ENCODE measurements at regions not wholly inside any gene's neighbourhood (a gene's known extent, or its start where the extent isn't known, plus 50 kb on each side); places are given as distances from the start of the nearest gene placed in this dataset.
A peak's percentile ranks its signal among the peaks of the same experiment; 100 is the strongest.
"Not testable (repeated sequence)": the region's sequence is repeated elsewhere in the genome, so short reads cannot be mapped to it uniquely, and the experiment has no call there.

- not testable (repeated sequence) for H3K27ac Mint-ChIP-seq; H3K27me3 Mint-ChIP-seq; H3K27me3 ChIP-seq (ENCODE audit: control insufficient read depth, insufficient read depth, low read length); H3K9me3 Mint-ChIP-seq; H3K36me3 ChIP-seq (ENCODE audit: control insufficient read depth, insufficient read depth, low read length); ATAC-seq (ENCODE audit: low read depth in 2 of 2); H3K36me3 Mint-ChIP-seq; H3K4me1 ChIP-seq (ENCODE audit: control insufficient read depth, insufficient read depth, low read length, poor library complexity, severe bottlenecking); DNase-seq; H3K4me3 Mint-ChIP-seq; H3K4me1 Mint-ChIP-seq; H3K9me3 ChIP-seq (ENCODE audit: control insufficient read depth in 2 of 2, low read length in 2 of 2); H3K27ac ChIP-seq (ENCODE audit: insufficient read depth, low read length, poor library complexity, severe bottlenecking); H3K4me3 ChIP-seq (ENCODE audit: low read depth, low read length)
These were observed 80.5 kb upstream of the ADORA2B start for GRCh38 chr17:15864472-15864871.

DNA sequence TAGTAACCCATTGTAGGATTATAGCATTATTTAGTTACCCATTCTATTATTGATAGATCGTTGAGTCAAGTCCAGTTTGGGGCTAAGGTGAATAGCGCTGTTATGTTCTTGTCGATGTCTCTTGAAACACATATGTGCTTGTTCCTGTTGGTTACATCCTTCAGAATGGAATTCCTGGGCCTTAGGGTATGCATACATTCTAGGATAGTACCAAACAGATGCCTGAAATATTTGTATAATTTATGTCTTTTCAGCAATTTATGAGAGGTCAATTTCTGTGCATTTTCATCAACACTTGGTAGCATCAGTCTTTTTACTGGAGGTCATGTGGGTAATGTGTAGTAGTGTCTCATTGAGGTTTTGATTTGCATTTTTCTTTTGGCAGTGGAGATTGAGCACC lies 78.9 kb upstream of the ADORA2B start:
- H3K4me1 Mint-ChIP-seq; H3K4me3 Mint-ChIP-seq; H3K9me3 Mint-ChIP-seq; H3K27ac ChIP-seq (ENCODE audit: insufficient read depth, low read length, poor library complexity, severe bottlenecking); H3K9me3 ChIP-seq (ENCODE audit: control insufficient read depth in 2 of 2, low read length in 2 of 2); H3K27me3 ChIP-seq (ENCODE audit: control insufficient read depth, insufficient read depth, low read length); H3K27ac Mint-ChIP-seq; H3K4me3 ChIP-seq (ENCODE audit: low read depth, low read length); H3K36me3 Mint-ChIP-seq; H3K36me3 ChIP-seq (ENCODE audit: control insufficient read depth, insufficient read depth, low read length); ATAC-seq (ENCODE audit: low read depth in 2 of 2); DNase-seq; H3K4me1 ChIP-seq (ENCODE audit: control insufficient read depth, insufficient read depth, low read length, poor library complexity, severe bottlenecking): not testable (repeated sequence)
- H3K27me3 Mint-ChIP-seq: peaks cover 11% of the 10 kb centered on the region

GRCh38 chr17:15867331-15867730 lies 77.6 kb upstream of the ADORA2B start:
- not testable (repeated sequence) for ATAC-seq (ENCODE audit: low read depth in 2 of 2); H3K4me3 ChIP-seq (ENCODE audit: low read depth, low read length); H3K9me3 ChIP-seq (ENCODE audit: control insufficient read depth in 2 of 2, low read length in 2 of 2); H3K4me1 Mint-ChIP-seq; H3K36me3 Mint-ChIP-seq; H3K36me3 ChIP-seq (ENCODE audit: control insufficient read depth, insufficient read depth, low read length); H3K9me3 Mint-ChIP-seq; H3K27me3 ChIP-seq (ENCODE audit: control insufficient read depth, insufficient read depth, low read length); H3K27ac Mint-ChIP-seq; H3K4me1 ChIP-seq (ENCODE audit: control insufficient read depth, insufficient read depth, low read length, poor library complexity, severe bottlenecking); H3K27ac ChIP-seq (ENCODE audit: insufficient read depth, low read length, poor library complexity, severe bottlenecking); H3K27me3 Mint-ChIP-seq; H3K4me3 Mint-ChIP-seq; DNase-seq

- not testable (repeated sequence) for H3K27ac ChIP-seq (ENCODE audit: insufficient read depth, low read length, poor library complexity, severe bottlenecking); DNase-seq; H3K27me3 ChIP-seq (ENCODE audit: control insufficient read depth, insufficient read depth, low read length); H3K4me3 Mint-ChIP-seq; H3K27ac Mint-ChIP-seq; H3K4me1 Mint-ChIP-seq; H3K9me3 ChIP-seq (ENCODE audit: control insufficient read depth in 2 of 2, low read length in 2 of 2); H3K36me3 ChIP-seq (ENCODE audit: control insufficient read depth, insufficient read depth, low read length); H3K4me3 ChIP-seq (ENCODE audit: low read depth, low read length); H3K36me3 Mint-ChIP-seq; H3K9me3 Mint-ChIP-seq; H3K27me3 Mint-ChIP-seq; ATAC-seq (ENCODE audit: low read depth in 2 of 2); H3K4me1 ChIP-seq (ENCODE audit: control insufficient read depth, insufficient read depth, low read length, poor library complexity, severe bottlenecking)
These were observed 75.1 kb upstream of the ADORA2B start for GRCh38 chr17:15869868-15870267.

DNA sequence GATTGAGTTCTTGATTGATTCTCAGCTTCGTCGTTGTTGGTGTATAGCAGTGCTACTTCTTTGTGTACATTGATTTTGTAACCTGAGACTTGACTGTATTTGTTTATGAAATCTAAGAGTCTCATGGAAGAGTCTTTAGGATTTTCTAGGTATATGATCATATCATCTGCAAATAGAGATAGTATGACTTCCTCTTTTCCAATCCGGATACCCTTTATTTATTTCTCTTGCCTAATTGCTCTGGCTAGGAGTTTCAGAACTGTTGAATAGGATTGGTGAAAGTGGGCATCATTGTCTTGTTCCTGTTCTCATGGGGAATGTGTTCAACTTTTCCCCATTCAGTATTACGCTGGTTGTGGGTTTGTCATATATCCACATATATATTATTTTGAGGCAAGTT lies 72.3 kb upstream of the ADORA2B start:
- not testable (repeated sequence) for H3K4me1 ChIP-seq (ENCODE audit: control insufficient read depth, insufficient read depth, low read length, poor library complexity, severe bottlenecking); H3K4me3 Mint-ChIP-seq; H3K36me3 ChIP-seq (ENCODE audit: control insufficient read depth, insufficient read depth, low read length); H3K36me3 Mint-ChIP-seq; ATAC-seq (ENCODE audit: low read depth in 2 of 2); H3K27ac ChIP-seq (ENCODE audit: insufficient read depth, low read length, poor library complexity, severe bottlenecking); H3K4me1 Mint-ChIP-seq; H3K9me3 ChIP-seq (ENCODE audit: control insufficient read depth in 2 of 2, low read length in 2 of 2); H3K27ac Mint-ChIP-seq; H3K4me3 ChIP-seq (ENCODE audit: low read depth, low read length); H3K9me3 Mint-ChIP-seq; DNase-seq; H3K27me3 Mint-ChIP-seq; H3K27me3 ChIP-seq (ENCODE audit: control insufficient read depth, insufficient read depth, low read length)

DNA sequence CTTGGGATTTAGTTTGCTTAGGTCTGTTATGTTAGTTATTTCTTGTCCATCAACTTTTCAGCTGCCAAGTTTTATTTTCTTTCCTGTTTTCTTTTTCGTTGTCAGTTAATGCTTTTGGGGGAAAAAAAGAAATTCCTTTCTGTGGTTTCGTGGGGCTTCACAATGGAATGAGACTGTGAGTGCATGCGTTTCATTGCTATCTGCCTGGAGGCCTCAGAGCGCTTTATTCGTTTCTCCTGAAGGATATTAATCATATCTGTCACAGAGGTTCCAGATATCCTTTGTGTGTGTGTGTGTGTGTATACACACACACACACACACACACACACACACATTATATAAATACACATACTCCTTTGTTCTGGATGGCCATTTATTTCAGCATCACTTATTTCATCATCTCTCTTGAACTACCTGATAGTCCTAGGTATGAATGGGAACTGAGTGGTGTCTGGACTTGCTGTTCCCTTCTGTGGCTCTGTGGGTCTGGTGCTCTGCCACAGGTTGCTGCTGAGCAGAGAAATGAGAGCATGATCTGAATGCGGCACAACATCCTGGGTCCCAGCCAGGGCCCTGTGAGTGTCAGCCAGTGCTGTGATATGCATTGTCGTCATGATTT lies 66.9 kb upstream of the ADORA2B start:
- not testable (repeated sequence) for H3K4me3 Mint-ChIP-seq; ATAC-seq (ENCODE audit: low read depth in 2 of 2); H3K4me3 ChIP-seq (ENCODE audit: low read depth, low read length); H3K36me3 ChIP-seq (ENCODE audit: control insufficient read depth, insufficient read depth, low read length); DNase-seq; H3K27me3 ChIP-seq (ENCODE audit: control insufficient read depth, insufficient read depth, low read length); H3K4me1 ChIP-seq (ENCODE audit: control insufficient read depth, insufficient read depth, low read length, poor library complexity, severe bottlenecking); H3K9me3 Mint-ChIP-seq; H3K36me3 Mint-ChIP-seq; H3K27ac ChIP-seq (ENCODE audit: insufficient read depth, low read length, poor library complexity, severe bottlenecking); H3K4me1 Mint-ChIP-seq; H3K9me3 ChIP-seq (ENCODE audit: control insufficient read depth in 2 of 2, low read length in 2 of 2)
- Mint-ChIP-seq H3K27me3 (peaks cover 13% of the 10 kb centered on the region), H3K27ac (peak overlapping the region in 1 of 3 donors; percentile 25)

DNA sequence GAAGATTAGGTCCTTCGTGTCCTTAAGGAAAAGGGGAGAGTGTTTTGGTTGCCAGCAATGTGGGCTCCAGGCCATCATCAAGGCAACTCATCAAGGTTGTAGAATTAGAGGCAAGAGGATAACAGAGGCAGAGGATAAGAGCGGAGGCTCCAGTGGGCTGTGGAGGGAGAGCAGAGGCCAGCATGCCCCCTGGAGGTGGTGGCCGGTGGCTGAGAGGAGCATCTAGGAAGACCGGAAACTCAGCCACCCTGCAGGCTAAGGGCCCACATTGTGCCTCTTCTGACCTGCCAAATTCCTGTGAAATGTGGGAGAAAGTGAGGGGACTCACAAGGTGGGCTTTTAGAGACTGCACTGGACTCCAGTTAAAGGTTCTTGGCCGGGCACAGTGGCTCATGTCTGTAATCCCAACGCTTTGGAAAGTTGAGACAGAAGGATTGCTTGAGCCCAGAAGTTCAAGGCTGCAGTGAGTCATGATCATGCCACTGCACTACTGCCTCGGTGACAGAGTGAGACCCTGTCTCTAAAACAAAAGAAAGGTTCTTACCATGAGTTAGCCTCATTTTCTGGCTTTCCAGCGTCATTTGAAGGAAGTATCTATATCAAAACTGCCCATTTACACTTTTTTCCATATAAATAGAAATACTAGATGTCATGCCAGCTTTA lies 62.7 kb upstream of the ADORA2B start:
- Histone ChIP-seq H3K27me3 (ENCODE audit: control insufficient read depth, insufficient read depth, low read length) (peaks cover 4% of the 10 kb centered on the region), H3K4me1 (ENCODE audit: control insufficient read depth, insufficient read depth, low read length, poor library complexity, severe bottlenecking) (peaks cover 2% of the 10 kb centered on the region), H3K27ac (ENCODE audit: insufficient read depth, low read length, poor library complexity, severe bottlenecking) (no peak overlapping the region), H3K36me3 (ENCODE audit: control insufficient read depth, insufficient read depth, low read length) (no peaks in the 10 kb centered on the region), H3K4me3 (ENCODE audit: low read depth, low read length) (no peak overlapping the region), H3K9me3 (ENCODE audit: control insufficient read depth in 2 of 2, low read length in 2 of 2) (no peaks in the 10 kb centered on the region)
- Mint-ChIP-seq H3K27ac (no peak overlapping the region), H3K9me3 (peaks cover 0 to 2% (median 0%) of the 10 kb centered on the region in 7 donors), H3K27me3 (peaks cover 7% of the 10 kb centered on the region), H3K4me1 (no peaks in the 10 kb centered on the region), H3K36me3 (no peaks in the 10 kb centered on the region), H3K4me3 (no peak overlapping the region)
- DNase-seq (no peak), ATAC-seq (ENCODE audit: low read depth in 2 of 2) (no peak)

DNA sequence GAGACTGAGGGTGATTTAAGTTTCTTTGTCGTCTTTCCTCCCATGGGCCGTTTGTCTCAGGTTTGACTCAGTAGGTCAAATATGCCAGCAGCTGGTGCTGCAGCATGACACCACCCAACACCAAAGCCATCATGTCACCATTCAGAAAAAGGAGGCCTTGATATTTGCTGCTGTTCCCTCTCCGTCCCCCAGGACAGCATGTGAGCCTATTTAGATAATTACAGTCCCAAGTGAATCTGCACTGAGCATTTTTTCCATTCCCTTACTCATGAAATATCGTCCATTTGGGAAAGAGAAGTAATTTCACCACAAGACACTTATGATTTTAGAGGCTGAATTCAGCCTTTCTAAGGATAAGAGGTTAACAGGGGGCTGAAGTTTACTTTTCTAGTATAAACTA lies 62.2 kb upstream of the ADORA2B start:
- ATAC-seq (ENCODE audit: low read depth in 2 of 2): no peak
- Mint-ChIP-seq H3K36me3 (no peaks in the 10 kb centered on the region), H3K4me3 (no peak overlapping the region), H3K4me1 (no peaks in the 10 kb centered on the region), H3K9me3 (peaks cover 0 to 2% (median 0%) of the 10 kb centered on the region in 7 donors), H3K27ac (no peak overlapping the region), H3K27me3 (peaks cover 6% of the 10 kb centered on the region)
- Histone ChIP-seq H3K27ac (ENCODE audit: insufficient read depth, low read length, poor library complexity, severe bottlenecking) (no peak overlapping the region), H3K36me3 (ENCODE audit: control insufficient read depth, insufficient read depth, low read length) (no peaks in the 10 kb centered on the region), H3K4me3 (ENCODE audit: low read depth, low read length) (no peak overlapping the region), H3K27me3 (ENCODE audit: control insufficient read depth, insufficient read depth, low read length) (peaks cover 4% of the 10 kb centered on the region), H3K4me1 (ENCODE audit: control insufficient read depth, insufficient read depth, low read length, poor library complexity, severe bottlenecking) (peaks cover 2% of the 10 kb centered on the region), H3K9me3 (ENCODE audit: control insufficient read depth in 2 of 2, low read length in 2 of 2) (no peaks in the 10 kb centered on the region)
- no peak for DNase-seq

All from CD4-positive, CD25-positive, alpha-beta regulatory T cell (primary cell).